ENCODE measurements at regions not wholly inside any gene's neighbourhood (a gene's known extent, or its start where the extent isn't known, plus 50 kb on each side); places are given as distances from the start of the nearest gene placed in this dataset.

DNA sequence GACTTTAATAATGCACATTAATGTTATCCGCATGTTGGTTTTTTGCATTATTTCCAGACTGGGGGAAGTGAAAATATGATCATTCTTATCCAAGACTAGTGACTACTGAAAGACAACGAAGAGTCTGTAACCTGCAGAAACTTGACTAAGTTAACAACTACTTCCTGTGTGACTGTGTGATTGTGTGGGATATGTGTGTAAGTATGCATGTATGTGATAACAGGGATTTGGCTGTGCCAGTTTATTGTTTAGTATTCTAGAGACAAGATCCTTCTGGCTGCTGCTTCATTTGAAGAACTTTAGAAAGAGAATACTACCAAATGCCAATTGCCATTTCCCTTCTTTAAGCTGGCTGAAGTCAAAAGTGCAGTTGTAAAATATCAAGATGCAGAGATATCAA lies 375.7 kb upstream of the PRR16 start:
- DNase-seq (ENCODE audit: low read depth): no peak
- TF ChIP-seq, protein P1, sequence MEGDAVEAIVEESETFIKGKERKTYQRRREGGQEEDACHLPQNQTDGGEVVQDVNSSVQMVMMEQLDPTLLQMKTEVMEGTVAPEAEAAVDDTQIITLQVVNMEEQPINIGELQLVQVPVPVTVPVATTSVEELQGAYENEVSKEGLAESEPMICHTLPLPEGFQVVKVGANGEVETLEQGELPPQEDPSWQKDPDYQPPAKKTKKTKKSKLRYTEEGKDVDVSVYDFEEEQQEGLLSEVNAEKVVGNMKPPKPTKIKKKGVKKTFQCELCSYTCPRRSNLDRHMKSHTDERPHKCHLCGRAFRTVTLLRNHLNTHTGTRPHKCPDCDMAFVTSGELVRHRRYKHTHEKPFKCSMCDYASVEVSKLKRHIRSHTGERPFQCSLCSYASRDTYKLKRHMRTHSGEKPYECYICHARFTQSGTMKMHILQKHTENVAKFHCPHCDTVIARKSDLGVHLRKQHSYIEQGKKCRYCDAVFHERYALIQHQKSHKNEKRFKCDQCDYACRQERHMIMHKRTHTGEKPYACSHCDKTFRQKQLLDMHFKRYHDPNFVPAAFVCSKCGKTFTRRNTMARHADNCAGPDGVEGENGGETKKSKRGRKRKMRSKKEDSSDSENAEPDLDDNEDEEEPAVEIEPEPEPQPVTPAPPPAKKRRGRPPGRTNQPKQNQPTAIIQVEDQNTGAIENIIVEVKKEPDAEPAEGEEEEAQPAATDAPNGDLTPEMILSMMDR (IDR thresholded peaks at IDR 0.05; ENCODE audit: insufficient read depth, low read length, poor library complexity, severe bottlenecking): no peak
- no peaks in the 10 kb centered on the region for H3K36me3 ChIP-seq (ENCODE audit: control insufficient read depth, insufficient read depth, low read length)
- H3K4me3 ChIP-seq (ENCODE audit: low read depth, low read length): no peak overlapping the region
- no peaks in the 10 kb centered on the region for H3K27me3 ChIP-seq (ENCODE audit: control insufficient read depth, insufficient read depth, low read length)

DNA sequence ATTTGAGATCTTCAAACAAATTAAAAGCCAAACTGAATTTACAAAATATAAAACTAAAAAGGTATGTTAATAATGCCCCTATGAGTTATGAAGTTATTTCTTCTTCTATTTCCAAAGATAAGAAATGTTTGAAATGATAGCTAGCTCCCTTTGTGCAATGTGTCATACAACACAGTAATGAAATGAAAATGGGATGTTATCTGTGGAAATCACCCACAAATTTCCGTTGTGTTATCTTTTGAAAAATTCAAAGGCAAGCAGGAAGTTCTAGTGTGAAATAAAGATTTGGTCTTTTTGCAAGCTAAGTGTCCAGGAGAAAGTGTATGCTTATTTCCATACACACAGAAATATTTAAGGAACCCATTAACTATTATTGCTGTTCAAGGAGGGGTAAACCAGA lies 375.3 kb upstream of the PRR16 start:
- TF ChIP-seq, protein P1 (IDR thresholded peaks at IDR 0.05; ENCODE audit: insufficient read depth, low read length, poor library complexity, severe bottlenecking): no peak
- no peak for DNase-seq (ENCODE audit: low read depth)
- H3K4me3 ChIP-seq (ENCODE audit: low read depth, low read length): no peak overlapping the region
- H3K36me3 ChIP-seq (ENCODE audit: control insufficient read depth, insufficient read depth, low read length): no peaks in the 10 kb centered on the region
- H3K27me3 ChIP-seq (ENCODE audit: control insufficient read depth, insufficient read depth, low read length): no peaks in the 10 kb centered on the region

DNA sequence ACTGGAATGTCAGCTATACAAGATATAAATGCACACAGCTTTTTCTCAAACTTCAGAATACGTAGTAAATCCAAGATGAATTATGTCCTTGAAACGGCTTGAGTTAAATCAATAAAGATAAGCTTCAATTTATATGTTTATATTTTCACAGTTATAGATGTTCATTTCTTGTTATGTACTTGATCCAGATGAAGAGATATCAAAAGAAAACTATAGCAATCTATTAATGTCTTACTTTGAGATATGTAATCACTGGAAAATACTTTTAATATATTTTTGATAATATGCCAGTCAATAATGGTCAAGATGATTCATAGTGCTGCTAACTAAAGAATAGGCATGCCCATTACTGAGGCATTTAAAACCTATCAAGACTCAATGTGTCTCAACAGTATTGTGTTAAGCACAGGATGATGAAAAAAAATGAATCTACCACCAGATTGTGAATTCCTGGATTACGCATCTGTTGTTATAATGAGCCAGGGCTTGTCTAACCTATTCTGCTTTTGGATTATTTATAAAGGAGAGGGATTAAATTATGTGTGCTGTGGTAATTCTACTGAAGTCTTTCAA lies 372.6 kb upstream of the PRR16 start:
- no peaks in the 10 kb centered on the region for H3K27me3 ChIP-seq (ENCODE audit: control insufficient read depth, insufficient read depth, low read length)
- H3K4me3 ChIP-seq (ENCODE audit: low read depth, low read length): no peak overlapping the region
- H3K36me3 ChIP-seq (ENCODE audit: control insufficient read depth, insufficient read depth, low read length): no peaks in the 10 kb centered on the region
- no peak for DNase-seq (ENCODE audit: low read depth)
- TF ChIP-seq, protein P1 (IDR thresholded peaks at IDR 0.05; ENCODE audit: insufficient read depth, low read length, poor library complexity, severe bottlenecking): no peak

DNA sequence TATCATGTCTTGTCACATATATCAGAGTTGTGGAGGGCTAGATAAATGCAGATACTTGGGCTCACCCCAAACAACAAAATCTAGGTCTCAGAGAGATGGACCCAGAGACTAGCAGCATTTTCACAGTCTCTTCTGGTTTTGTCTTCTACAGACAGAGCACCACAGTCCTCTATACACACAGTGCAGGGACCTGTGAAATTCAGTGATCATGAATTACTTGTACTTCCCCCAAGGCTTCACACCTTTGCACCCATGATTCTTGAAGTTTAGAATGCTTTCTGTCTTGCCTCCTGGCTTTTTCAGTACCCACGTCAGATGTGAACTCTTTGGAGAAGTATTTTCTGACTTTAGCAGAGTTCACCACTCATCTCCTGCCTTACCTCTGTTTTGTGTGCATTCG lies 371.5 kb upstream of the PRR16 start:
- H3K27me3 ChIP-seq (ENCODE audit: control insufficient read depth, insufficient read depth, low read length): no peaks in the 10 kb centered on the region
- no peaks in the 10 kb centered on the region for H3K36me3 ChIP-seq (ENCODE audit: control insufficient read depth, insufficient read depth, low read length)
- H3K4me3 ChIP-seq (ENCODE audit: low read depth, low read length): no peak overlapping the region
- no peak for DNase-seq (ENCODE audit: low read depth)
- TF ChIP-seq, protein P1 (IDR thresholded peaks at IDR 0.05; ENCODE audit: insufficient read depth, low read length, poor library complexity, severe bottlenecking): no peak

DNA sequence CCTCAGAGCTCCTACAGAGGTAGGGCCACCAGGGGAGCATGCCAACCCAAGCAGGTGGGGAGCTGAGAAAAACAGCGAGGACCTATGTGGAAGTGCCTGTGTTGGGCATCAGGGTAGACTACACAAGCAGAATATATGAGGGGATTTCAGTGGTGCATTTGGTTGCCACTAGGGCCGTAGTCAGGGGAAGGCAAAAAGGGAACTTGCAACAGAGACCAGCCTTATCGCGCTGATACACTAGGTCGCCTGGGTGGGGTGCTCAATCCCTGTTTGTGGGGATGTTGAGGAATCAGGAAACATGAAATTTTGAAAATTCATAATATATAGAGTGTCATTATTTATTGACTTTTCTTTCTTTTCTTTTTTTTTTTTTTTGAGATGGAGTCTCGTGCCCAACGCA lies 370.9 kb upstream of the PRR16 start:
- Histone ChIP-seq H3K27me3 (ENCODE audit: control insufficient read depth, insufficient read depth, low read length) (no peaks in the 10 kb centered on the region), H3K4me3 (ENCODE audit: low read depth, low read length) (no peak overlapping the region), H3K36me3 (ENCODE audit: control insufficient read depth, insufficient read depth, low read length) (no peaks in the 10 kb centered on the region)
- TF ChIP-seq, protein P1 (IDR thresholded peaks at IDR 0.05; ENCODE audit: insufficient read depth, low read length, poor library complexity, severe bottlenecking): no peak
- no peak for DNase-seq (ENCODE audit: low read depth)

DNA sequence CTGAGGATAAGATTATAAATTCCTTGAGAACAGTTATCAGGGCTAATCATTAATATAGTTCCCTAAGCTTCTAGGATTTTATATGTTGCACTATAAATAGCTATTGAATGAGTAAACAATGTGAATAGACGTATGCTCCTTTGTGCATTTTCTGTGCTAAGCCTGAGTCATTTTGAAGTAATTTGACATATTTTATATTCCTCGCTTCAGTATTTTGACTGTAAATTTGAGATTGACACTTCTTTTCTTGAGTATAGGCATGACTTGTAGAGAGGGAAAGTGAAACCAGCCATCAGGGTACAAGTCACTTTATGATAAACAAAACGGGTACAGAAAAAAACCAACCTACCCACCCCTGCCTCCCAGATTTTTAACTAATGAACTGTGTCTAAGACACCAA lies 367.7 kb upstream of the PRR16 start:
- Histone ChIP-seq H3K36me3 (ENCODE audit: control insufficient read depth, insufficient read depth, low read length) (no peaks in the 10 kb centered on the region), H3K4me3 (ENCODE audit: low read depth, low read length) (no peak overlapping the region), H3K27me3 (ENCODE audit: control insufficient read depth, insufficient read depth, low read length) (no peaks in the 10 kb centered on the region)
- peak; percentile 12 for DNase-seq (ENCODE audit: low read depth)
- TF ChIP-seq, protein P1 (IDR thresholded peaks at IDR 0.05; ENCODE audit: insufficient read depth, low read length, poor library complexity, severe bottlenecking): no peak

Measured in kidney epithelial cell (primary cell).